ENCODE measurements at regions not wholly inside any gene's neighbourhood (a gene's known extent, or its start where the extent isn't known, plus 50 kb on each side); places are given as distances from the start of the nearest gene placed in this dataset.

DNA sequence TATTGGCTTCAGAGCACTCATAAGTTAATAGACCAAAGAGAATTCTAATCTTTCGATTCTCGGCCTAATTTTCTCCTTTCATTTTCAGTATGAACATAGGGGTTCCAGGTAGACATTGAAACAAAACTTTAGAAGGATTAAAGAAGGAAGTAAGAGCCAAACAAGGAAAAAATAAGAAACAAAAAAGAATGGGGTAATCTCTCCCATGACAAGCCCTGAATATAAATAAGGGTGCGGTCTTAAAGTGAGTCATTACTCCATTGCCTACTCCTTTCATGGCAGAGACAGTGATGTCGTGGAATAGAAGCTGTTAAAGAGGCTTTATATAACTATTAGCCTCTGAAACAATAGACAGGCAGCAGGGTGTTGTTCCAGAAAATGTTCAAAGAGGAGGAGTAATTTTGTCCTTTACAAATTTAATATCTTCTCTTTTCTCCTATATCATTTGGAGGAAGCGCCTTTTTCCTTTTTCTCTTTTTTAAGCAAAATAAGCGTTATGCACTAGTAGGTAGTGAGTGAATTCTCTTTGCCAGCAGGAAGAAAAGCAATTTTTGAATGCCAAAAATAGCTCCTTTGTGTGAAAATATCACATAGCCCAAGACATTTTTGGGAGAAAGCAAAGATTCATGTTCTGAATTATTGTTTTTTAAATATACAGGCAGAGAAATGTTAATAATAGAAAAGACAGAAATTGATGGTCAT lies 607.9 kb upstream of the KCNMB2 start:
- Histone ChIP-seq H3K27me3 (ENCODE audit: control insufficient read depth, insufficient read depth, low read length) (no peaks in the 10 kb centered on the region), H3K4me1 (ENCODE audit: control insufficient read depth, insufficient read depth, low read length) (no peaks in the 10 kb centered on the region), H3K36me3 (ENCODE audit: control insufficient read depth, insufficient read depth, low read length) (no peaks in the 10 kb centered on the region), H3K9ac (ENCODE audit: low read length) (no peak overlapping the region), H3K27ac (ENCODE audit: low read depth, low read length) (no peak overlapping the region), H3K4me3 (ENCODE audit: low read length) (no peak overlapping the region)

DNA sequence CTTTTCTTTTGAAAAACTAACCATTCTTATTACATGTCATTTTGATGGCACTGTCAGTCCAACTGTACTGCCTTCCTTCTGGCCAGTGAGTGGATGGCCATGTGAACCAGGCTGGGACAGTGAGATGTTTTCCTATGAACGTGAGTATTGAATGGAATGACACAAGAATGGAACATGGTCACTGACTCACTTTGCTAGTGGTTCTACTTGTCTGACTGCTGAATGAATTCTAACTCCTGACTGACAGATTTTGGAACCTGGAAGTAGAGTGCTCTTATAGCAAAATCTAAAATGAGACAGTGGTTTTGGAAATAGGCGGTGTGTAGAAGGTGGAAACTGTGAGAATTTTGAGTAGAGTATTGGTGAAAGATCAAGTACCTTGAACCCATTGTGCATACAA lies 606.9 kb upstream of the KCNMB2 start:
- Histone ChIP-seq H3K4me3 (ENCODE audit: low read length) (no peak overlapping the region), H3K27ac (ENCODE audit: low read depth, low read length) (no peak overlapping the region), H3K27me3 (ENCODE audit: control insufficient read depth, insufficient read depth, low read length) (no peaks in the 10 kb centered on the region), H3K36me3 (ENCODE audit: control insufficient read depth, insufficient read depth, low read length) (no peaks in the 10 kb centered on the region), H3K4me1 (ENCODE audit: control insufficient read depth, insufficient read depth, low read length) (no peaks in the 10 kb centered on the region), H3K9ac (ENCODE audit: low read length) (no peak overlapping the region)

DNA sequence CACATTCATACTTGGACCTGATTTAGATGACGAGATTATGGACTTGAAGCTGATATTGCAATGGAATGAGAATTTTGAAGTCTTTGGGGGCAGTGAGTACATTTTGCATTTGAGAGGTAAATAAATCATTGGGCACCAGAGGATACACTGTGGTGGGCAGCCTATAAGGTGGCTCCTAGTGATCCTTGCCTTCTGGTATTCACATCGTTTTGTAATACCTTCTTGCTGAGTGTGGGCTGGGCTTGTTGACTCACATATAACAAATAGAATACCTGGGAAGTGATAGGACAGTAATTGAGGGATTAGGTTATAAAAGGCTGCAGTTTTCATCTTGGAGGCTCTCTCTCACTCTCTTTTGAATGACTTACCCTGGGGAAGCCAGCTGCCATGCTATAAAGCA lies 605.5 kb upstream of the KCNMB2 start:
- Histone ChIP-seq H3K4me1 (ENCODE audit: control insufficient read depth, insufficient read depth, low read length) (no peaks in the 10 kb centered on the region), H3K27me3 (ENCODE audit: control insufficient read depth, insufficient read depth, low read length) (no peaks in the 10 kb centered on the region), H3K36me3 (ENCODE audit: control insufficient read depth, insufficient read depth, low read length) (no peaks in the 10 kb centered on the region), H3K4me3 (ENCODE audit: low read length) (no peak overlapping the region), H3K27ac (ENCODE audit: low read depth, low read length) (no peak overlapping the region), H3K9ac (ENCODE audit: low read length) (no peak overlapping the region)

DNA sequence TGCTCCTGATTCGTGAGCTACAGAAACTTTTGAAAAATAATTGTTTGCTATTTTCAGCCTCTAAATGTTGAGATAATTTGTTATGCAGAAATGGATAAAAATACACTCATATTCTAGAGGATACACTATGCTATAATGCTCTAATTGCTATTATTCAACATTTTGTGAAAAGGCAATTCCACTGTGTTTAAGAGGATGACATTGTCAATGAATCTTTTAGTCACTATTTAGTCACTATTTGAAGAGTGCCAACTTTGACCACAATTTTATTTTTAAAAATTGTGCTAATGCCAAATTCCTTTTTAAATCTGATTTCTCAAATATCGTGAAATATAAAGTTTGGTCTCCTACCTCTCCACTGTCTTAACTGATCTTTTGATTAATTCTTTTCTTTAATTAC lies 604.9 kb upstream of the KCNMB2 start:
- Histone ChIP-seq H3K27ac (ENCODE audit: low read depth, low read length) (no peak overlapping the region), H3K4me1 (ENCODE audit: control insufficient read depth, insufficient read depth, low read length) (no peaks in the 10 kb centered on the region), H3K9ac (ENCODE audit: low read length) (no peak overlapping the region), H3K4me3 (ENCODE audit: low read length) (no peak overlapping the region), H3K27me3 (ENCODE audit: control insufficient read depth, insufficient read depth, low read length) (no peaks in the 10 kb centered on the region), H3K36me3 (ENCODE audit: control insufficient read depth, insufficient read depth, low read length) (no peaks in the 10 kb centered on the region)

DNA sequence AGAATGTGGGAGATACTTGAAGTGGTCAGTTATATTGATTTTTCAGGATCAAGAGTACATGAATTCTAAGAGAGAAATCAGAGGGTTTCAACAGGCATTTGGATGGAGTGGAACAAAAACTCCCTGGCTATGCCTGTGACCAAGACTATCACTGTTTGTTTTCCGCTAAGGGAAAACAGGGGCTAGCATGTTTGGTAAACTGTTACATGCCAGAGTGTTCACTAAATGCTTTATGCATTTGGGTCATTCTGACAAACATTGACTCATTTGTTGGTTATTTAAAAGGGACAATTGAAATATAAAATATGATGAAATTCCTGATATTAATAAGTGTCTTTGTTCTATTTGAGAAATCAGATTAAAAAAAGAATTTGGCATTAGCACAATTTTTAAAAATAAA lies 603.9 kb upstream of the KCNMB2 start:
- Histone ChIP-seq H3K27ac (ENCODE audit: low read depth, low read length) (no peak overlapping the region), H3K4me1 (ENCODE audit: control insufficient read depth, insufficient read depth, low read length) (no peaks in the 10 kb centered on the region), H3K36me3 (ENCODE audit: control insufficient read depth, insufficient read depth, low read length) (no peaks in the 10 kb centered on the region)

GRCh38 chr3:177932750-177933660 lies 603.2 kb upstream of the KCNMB2 start:
- Histone ChIP-seq H3K27me3 (ENCODE audit: control insufficient read depth, insufficient read depth, low read length) (no peaks in the 10 kb centered on the region), H3K27ac (ENCODE audit: low read depth, low read length) (no peak overlapping the region), H3K4me1 (ENCODE audit: control insufficient read depth, insufficient read depth, low read length) (no peaks in the 10 kb centered on the region), H3K9ac (ENCODE audit: low read length) (no peak overlapping the region), H3K4me3 (ENCODE audit: low read length) (no peak overlapping the region), H3K36me3 (ENCODE audit: control insufficient read depth, insufficient read depth, low read length) (no peaks in the 10 kb centered on the region)

More for the DNA sequence above, 603.9 kb upstream of the KCNMB2 start:
- Histone ChIP-seq H3K9ac (ENCODE audit: low read length) (no peak overlapping the region), H3K27me3 (ENCODE audit: control insufficient read depth, insufficient read depth, low read length) (no peaks in the 10 kb centered on the region), H3K4me3 (ENCODE audit: low read length) (no peak overlapping the region)

GRCh38 chr3:177934001-177934891 lies 602.0 kb upstream of the KCNMB2 start:
- H3K9ac ChIP-seq (ENCODE audit: low read length) = no peak overlapping the region
- H3K27ac ChIP-seq (ENCODE audit: low read depth, low read length) = no peak overlapping the region
- H3K36me3 ChIP-seq (ENCODE audit: control insufficient read depth, insufficient read depth, low read length) = no peaks in the 10 kb centered on the region
- H3K4me1 ChIP-seq (ENCODE audit: control insufficient read depth, insufficient read depth, low read length) = no peaks in the 10 kb centered on the region
- no peak overlapping the region for H3K4me3 ChIP-seq (ENCODE audit: low read length)
- H3K27me3 ChIP-seq (ENCODE audit: control insufficient read depth, insufficient read depth, low read length) = no peaks in the 10 kb centered on the region

- Histone ChIP-seq H3K36me3 (ENCODE audit: control insufficient read depth, insufficient read depth, low read length) (no peaks in the 10 kb centered on the region), H3K27ac (ENCODE audit: low read depth, low read length) (no peak overlapping the region)
Observed at GRCh38 chr3:177935047-177935446, 601.2 kb upstream of the KCNMB2 start.

DNA sequence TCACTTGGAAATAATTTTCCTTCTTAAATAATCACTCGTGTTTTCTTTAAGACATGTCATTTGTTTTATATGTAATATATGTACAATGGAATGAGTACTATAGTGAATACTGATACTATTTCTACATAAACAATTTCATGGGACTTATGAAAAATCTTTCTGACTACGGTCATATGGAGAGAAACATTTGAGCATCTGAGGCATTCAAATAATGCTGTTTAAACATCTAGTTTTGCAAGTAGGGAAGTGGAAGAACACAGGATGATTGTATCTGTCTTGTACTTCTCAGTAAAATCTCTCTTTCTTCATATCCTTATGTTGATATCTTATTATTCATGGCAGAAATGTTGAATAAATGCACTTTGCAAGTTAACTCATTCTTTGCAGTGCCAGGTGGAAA lies 599.5 kb upstream of the KCNMB2 start:
- Histone ChIP-seq H3K36me3 (ENCODE audit: control insufficient read depth, insufficient read depth, low read length) (no peaks in the 10 kb centered on the region), H3K9ac (ENCODE audit: low read length) (no peak overlapping the region), H3K27me3 (ENCODE audit: control insufficient read depth, insufficient read depth, low read length) (no peaks in the 10 kb centered on the region)

More at GRCh38 chr3:177935047-177935446, 601.2 kb upstream of the KCNMB2 start:
- Histone ChIP-seq H3K9ac (ENCODE audit: low read length) (no peak overlapping the region), H3K4me1 (ENCODE audit: control insufficient read depth, insufficient read depth, low read length) (no peaks in the 10 kb centered on the region), H3K4me3 (ENCODE audit: low read length) (no peak overlapping the region), H3K27me3 (ENCODE audit: control insufficient read depth, insufficient read depth, low read length) (no peaks in the 10 kb centered on the region)

DNA sequence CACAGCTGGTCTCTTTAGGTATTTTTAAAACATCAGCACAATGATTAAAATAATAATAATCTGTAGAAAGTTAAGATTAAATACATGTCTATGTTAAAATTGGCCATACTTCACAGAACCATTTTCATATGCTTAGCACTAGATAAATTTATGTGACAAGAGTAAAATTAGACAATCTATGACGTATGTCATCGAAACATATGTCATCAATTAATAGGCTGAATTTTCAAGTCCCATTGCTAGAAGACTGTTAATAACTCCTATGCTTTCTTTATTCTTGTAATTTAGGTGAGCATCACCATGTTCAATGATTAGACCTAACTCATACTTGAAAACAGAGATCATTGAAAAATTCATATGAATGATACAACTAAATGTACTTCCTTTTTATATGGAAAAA lies 593.3 kb upstream of the KCNMB2 start:
- Histone ChIP-seq H3K27ac (ENCODE audit: low read depth, low read length) (no peak overlapping the region), H3K36me3 (ENCODE audit: control insufficient read depth, insufficient read depth, low read length) (no peaks in the 10 kb centered on the region), H3K9ac (ENCODE audit: low read length) (no peak overlapping the region), H3K4me3 (ENCODE audit: low read length) (no peak overlapping the region), H3K27me3 (ENCODE audit: control insufficient read depth, insufficient read depth, low read length) (no peaks in the 10 kb centered on the region), H3K4me1 (ENCODE audit: control insufficient read depth, insufficient read depth, low read length) (no peaks in the 10 kb centered on the region)

More for the DNA sequence above, 599.5 kb upstream of the KCNMB2 start:
- H3K27ac ChIP-seq (ENCODE audit: low read depth, low read length) = no peak overlapping the region
- H3K4me3 ChIP-seq (ENCODE audit: low read length) = no peak overlapping the region
- H3K4me1 ChIP-seq (ENCODE audit: control insufficient read depth, insufficient read depth, low read length) = no peaks in the 10 kb centered on the region

- Histone ChIP-seq H3K9ac (ENCODE audit: low read length) (no peak overlapping the region), H3K4me3 (ENCODE audit: low read length) (no peak overlapping the region), H3K27me3 (ENCODE audit: control insufficient read depth, insufficient read depth, low read length) (no peaks in the 10 kb centered on the region), H3K27ac (ENCODE audit: low read depth, low read length) (no peak overlapping the region), H3K36me3 (ENCODE audit: control insufficient read depth, insufficient read depth, low read length) (no peaks in the 10 kb centered on the region), H3K4me1 (ENCODE audit: control insufficient read depth, insufficient read depth, low read length) (no peaks in the 10 kb centered on the region)
Observed at GRCh38 chr3:177944228-177944661, 592.0 kb upstream of the KCNMB2 start.

DNA sequence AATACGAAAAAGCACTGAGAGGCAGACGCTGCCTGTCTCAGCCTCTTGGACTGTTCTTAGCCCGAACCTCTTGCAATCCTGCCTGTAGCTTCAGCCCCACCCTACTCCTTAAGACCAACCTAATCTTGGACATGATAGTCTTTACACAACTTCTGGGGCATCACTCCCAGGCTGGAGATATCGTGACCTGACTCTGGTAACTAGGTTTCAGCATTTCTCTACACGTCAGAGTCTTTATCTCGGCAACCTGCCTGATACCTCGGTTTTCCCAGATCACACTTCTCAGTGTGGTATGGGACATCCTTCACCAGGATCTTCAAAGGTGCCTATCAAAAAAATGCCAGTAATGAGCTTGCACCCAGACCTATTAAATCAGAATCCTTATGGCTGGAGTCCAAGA lies 590.2 kb upstream of the KCNMB2 start:
- Histone ChIP-seq H3K27me3 (ENCODE audit: control insufficient read depth, insufficient read depth, low read length) (no peaks in the 10 kb centered on the region), H3K4me1 (ENCODE audit: control insufficient read depth, insufficient read depth, low read length) (no peaks in the 10 kb centered on the region), H3K4me3 (ENCODE audit: low read length) (no peak overlapping the region), H3K9ac (ENCODE audit: low read length) (no peak overlapping the region), H3K36me3 (ENCODE audit: control insufficient read depth, insufficient read depth, low read length) (no peaks in the 10 kb centered on the region), H3K27ac (ENCODE audit: low read depth, low read length) (no peak overlapping the region)

Data from rectal smooth muscle tissue (tissue), 1 donor.